ENCODE measurements at regions not wholly inside any gene's neighbourhood (a gene's known extent, or its start where the extent isn't known, plus 50 kb on each side); places are given as distances from the start of the nearest gene placed in this dataset.

DNA sequence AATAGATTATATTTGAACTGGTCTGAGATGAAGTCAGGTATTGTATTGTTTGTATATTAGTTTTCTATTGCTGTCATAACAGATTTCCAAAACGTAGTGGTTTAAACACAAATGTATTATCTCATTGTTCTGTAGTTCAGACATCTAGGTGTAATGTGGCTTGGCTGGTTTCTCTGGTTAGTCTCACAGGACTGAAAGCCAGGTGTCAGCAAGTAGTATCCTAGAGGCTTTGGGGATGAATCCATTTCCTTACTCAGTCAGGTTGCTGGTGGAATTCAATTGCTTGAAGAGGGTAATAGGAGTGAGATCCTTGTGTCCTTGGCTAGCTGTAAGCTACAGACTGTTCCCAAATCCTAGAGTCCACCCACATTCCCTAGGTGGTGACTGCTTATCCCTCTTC is 675.8 kb downstream of the NCAM2 start:
- Histone ChIP-seq H2AFZ (ENCODE audit: control insufficient read depth, low read depth, low read length) (no peak overlapping the region), H3K27me3 (replicated peaks in 1 of 2; ENCODE audit: control insufficient read depth in 2 of 2, insufficient read depth in 2 of 2, low read length in 1 of 2) (no peaks in the 10 kb centered on the region), H3K27ac (ENCODE audit: control insufficient read depth, insufficient read depth) (no peak overlapping the region), H3K4me2 (ENCODE audit: control insufficient read depth, insufficient read depth) (no peak overlapping the region), H4K20me1 (ENCODE audit: control insufficient read depth, insufficient read depth) (no peaks in the 10 kb centered on the region), H3K79me2 (ENCODE audit: control insufficient read depth, insufficient read depth, low read length) (no peaks in the 10 kb centered on the region), H3K9ac (ENCODE audit: control insufficient read depth, insufficient read depth, low read length) (no peak overlapping the region), H3K4me3 (no peak overlapping the region), H3K4me1 (ENCODE audit: control insufficient read depth, insufficient read depth, low read length) (no peaks in the 10 kb centered on the region), H3K9me3 (replicated peaks; ENCODE audit: control insufficient read depth, insufficient read depth, low read length) (no peaks in the 10 kb centered on the region), H3K36me3 (ENCODE audit: control insufficient read depth in 2 of 2, insufficient read depth in 2 of 2, low read length in 1 of 2) (no peaks in the 10 kb centered on the region)
- no peak for DNase-seq (ENCODE audit: low read depth, low spot score)
- CTCF ChIA-PET, result no interaction called here
- POLR2A ChIA-PET, result no interaction called here
- TF ChIP-seq POU2F2 (IDR thresholded peaks at IDR 0.05; ENCODE audit: borderline replicate concordance, low read depth, low read length) (no peak), TCF3 (IDR thresholded peaks at IDR 0.05; ENCODE audit: borderline replicate concordance, insufficient read depth, low read depth, low read length) (no peak), IKZF1 (conservative IDR thresholded peaks at IDR 0.05) (no peak), GATAD2B (conservative IDR thresholded peaks at IDR 0.05; ENCODE audit: low read depth) (no peak), YY1 (IDR thresholded peaks at IDR 0.05; ENCODE audit: low read depth, low read length) (no peak), HDAC2 (IDR thresholded peaks at IDR 0.05) (no peak), NBN (IDR thresholded peaks at IDR 0.05) (no peak), IKZF2 (IDR thresholded peaks at IDR 0.05) (no peak), BHLHE40 (IDR thresholded peaks at IDR 0.05; ENCODE audit: borderline replicate concordance in 1 of 2, low read depth in 2 of 2, low read length in 1 of 2) (no peak)
- TF ChIP-seq, protein P1, sequence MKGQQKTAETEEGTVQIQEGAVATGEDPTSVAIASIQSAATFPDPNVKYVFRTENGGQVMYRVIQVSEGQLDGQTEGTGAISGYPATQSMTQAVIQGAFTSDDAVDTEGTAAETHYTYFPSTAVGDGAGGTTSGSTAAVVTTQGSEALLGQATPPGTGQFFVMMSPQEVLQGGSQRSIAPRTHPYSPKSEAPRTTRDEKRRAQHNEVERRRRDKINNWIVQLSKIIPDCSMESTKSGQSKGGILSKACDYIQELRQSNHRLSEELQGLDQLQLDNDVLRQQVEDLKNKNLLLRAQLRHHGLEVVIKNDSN (IDR thresholded peaks at IDR 0.05; ENCODE audit: borderline replicate concordance, extremely low read length, insufficient read depth, low read depth, low read length), result no peak
- TF ChIP-seq, protein P2, sequence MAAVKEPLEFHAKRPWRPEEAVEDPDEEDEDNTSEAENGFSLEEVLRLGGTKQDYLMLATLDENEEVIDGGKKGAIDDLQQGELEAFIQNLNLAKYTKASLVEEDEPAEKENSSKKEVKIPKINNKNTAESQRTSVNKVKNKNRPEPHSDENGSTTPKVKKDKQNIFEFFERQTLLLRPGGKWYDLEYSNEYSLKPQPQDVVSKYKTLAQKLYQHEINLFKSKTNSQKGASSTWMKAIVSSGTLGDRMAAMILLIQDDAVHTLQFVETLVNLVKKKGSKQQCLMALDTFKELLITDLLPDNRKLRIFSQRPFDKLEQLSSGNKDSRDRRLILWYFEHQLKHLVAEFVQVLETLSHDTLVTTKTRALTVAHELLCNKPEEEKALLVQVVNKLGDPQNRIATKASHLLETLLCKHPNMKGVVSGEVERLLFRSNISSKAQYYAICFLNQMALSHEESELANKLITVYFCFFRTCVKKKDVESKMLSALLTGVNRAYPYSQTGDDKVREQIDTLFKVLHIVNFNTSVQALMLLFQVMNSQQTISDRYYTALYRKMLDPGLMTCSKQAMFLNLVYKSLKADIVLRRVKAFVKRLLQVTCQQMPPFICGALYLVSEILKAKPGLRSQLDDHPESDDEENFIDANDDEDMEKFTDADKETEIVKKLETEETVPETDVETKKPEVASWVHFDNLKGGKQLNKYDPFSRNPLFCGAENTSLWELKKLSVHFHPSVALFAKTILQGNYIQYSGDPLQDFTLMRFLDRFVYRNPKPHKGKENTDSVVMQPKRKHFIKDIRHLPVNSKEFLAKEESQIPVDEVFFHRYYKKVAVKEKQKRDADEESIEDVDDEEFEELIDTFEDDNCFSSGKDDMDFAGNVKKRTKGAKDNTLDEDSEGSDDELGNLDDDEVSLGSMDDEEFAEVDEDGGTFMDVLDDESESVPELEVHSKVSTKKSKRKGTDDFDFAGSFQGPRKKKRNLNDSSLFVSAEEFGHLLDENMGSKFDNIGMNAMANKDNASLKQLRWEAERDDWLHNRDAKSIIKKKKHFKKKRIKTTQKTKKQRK (IDR thresholded peaks at IDR 0.05; ENCODE audit: low read depth, low read length), result no peak
- TF ChIP-seq, protein P3, sequence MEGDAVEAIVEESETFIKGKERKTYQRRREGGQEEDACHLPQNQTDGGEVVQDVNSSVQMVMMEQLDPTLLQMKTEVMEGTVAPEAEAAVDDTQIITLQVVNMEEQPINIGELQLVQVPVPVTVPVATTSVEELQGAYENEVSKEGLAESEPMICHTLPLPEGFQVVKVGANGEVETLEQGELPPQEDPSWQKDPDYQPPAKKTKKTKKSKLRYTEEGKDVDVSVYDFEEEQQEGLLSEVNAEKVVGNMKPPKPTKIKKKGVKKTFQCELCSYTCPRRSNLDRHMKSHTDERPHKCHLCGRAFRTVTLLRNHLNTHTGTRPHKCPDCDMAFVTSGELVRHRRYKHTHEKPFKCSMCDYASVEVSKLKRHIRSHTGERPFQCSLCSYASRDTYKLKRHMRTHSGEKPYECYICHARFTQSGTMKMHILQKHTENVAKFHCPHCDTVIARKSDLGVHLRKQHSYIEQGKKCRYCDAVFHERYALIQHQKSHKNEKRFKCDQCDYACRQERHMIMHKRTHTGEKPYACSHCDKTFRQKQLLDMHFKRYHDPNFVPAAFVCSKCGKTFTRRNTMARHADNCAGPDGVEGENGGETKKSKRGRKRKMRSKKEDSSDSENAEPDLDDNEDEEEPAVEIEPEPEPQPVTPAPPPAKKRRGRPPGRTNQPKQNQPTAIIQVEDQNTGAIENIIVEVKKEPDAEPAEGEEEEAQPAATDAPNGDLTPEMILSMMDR (IDR thresholded peaks at IDR 0.05 in 2 of 3, conservative IDR thresholded peaks at IDR 0.05 in 1 of 3; ENCODE audit: control insufficient read depth in 2 of 3, extremely low read depth in 1 of 3, insufficient read depth in 1 of 3, low read depth in 3 of 3, low read length in 3 of 3), result no peak
- no peak for FAIRE-seq
- BruUV-seq (replicated peaks), result no TSS peak
- ATAC-seq, result no peak
- SMC1A ChIA-PET (ENCODE audit: uncharacterized antibody, unreplicated experiment), result no interaction called here
- RAD21 ChIA-PET (ENCODE audit: unreplicated experiment), result no interaction called here
- in situ Hi-C loops (cut with MboI) (no loop called here), intact Hi-C loops (cut with micrococcal nuclease; ENCODE audit: unreplicated experiment) (no loop called here)
- WGBS (ENCODE audit: insufficient coverage, insufficient replicate concordance, low lambda C conversion rate, missing lambda C conversion rate), result 0% methylated on average over 1 of the region's 1 CpG
